PC-9 (cell line): ENCODE measurements at regions not wholly inside any gene's neighbourhood (a gene's known extent, or its start where the extent isn't known, plus 50 kb on each side); places are given as distances from the start of the nearest gene placed in this dataset.

Experiments
- CTCF ChIP-seq: fragments of 200-600 bp; sonication (generic); conservative IDR thresholded peaks from 2 replicates; pipeline ENCODE4 v1.6.1; 2017; ENCODE audit warnings: mixed run types, antibody characterized with exemption, mild to moderate bottlenecking, moderate library complexity
- EZH2 ChIP-seq: fragments of 200-600 bp; sonication (generic); IDR thresholded peaks from 2 replicates; pipeline ENCODE4 v1.8.0; 2017; ENCODE audit warnings: antibody characterized with exemption, low read depth

GRCh38 chr6:132210886-132211563 lies 190.2 kb downstream of the MOXD1 start:
- no peak for TF ChIP-seq CTCF
- no peak for TF ChIP-seq EZH2
